ENCODE measurements at regions not wholly inside any gene's neighbourhood (a gene's known extent, or its start where the extent isn't known, plus 50 kb on each side); places are given as distances from the start of the nearest gene placed in this dataset.
"Not testable (repeated sequence)": the region's sequence is repeated elsewhere in the genome, so short reads cannot be mapped to it uniquely, and the experiment has no call there.

- DNase-seq = not testable (repeated sequence)
Observed at GRCh38 chr20:29320216-29320949, 1937.1 kb upstream of the DEFB115 start.

DNA sequence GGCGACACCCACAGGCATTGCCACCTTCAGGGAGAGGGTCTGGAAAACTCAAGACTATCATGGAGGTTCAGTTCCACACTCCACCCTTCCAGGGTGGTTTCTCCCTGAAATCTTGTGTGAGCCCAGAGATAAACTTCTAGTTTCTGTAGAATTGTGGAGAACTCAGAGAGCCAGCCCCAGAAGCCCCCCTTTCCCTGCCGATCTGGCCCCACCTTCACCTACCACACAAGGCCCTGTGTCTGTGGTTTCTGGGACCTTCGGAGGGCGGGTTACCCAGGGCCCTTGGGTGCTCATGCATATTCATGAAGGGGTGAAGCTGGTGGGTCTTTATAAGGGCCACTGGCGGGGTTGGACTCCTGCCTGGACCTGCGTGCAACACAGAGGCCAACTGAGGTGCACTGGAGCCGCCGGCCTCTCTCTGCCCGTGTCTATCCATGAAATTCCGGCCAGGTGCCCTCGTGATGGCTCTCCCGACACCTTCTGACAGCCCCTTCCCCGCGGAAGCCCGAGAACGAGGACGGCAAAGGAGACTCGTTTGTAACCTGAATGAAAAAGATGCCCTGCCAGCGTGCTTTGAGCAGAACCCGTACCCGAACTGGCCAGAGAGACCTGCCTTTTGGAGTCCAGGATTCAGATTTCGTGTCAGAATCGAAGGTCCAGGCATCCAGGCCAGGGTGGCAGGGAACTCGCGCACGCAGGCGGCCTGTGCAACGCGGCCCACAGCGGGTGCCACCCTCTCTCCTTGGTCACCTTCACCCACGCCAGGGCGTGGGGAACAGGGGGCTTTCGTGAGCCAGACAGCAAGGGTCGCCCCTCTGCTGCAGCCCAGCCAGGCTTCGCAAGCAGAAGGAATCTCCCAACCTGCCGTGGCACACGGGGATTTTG is 1933.6 kb upstream of the DEFB115 start:
- not testable (repeated sequence) for DNase-seq

DNA sequence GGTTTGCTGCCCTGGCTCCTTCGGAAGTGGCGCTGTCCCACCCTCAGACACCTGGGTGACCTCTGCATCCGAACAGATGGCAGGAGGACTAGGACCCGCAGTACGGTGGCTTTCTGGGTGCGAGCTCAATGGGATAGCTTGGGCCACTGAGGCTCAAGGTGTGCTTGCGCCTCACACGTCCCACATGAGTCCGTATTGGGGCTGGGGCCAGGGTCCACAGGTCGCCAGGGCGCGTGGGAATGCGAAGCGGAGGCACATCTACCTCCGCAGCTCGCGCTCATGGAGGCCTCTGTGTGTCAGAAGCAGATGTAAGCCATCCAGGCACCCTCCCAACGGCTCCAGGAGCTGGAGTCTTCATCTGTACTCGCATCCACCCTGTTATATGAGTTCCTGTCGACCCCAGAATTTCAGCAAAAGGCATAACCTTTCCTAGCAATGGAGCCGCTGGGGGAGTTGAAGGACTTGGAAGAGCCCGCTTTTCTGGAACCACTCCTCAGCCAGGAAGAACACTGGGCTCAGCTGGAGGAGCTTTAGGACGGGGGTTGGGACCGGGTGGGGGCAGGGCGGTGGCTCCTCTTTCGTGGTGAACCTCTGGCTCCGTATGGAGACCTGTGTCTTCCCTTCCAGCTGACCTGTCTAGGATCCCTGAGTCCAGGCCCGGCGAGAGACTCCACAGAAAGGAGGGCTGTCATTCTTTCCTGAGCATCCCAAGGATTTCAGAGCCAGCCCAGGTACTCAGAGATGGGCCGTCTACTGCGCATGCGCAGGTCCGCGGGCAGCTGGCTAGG is 1932.8 kb upstream of the DEFB115 start:
- not testable (repeated sequence) for DNase-seq

DNA sequence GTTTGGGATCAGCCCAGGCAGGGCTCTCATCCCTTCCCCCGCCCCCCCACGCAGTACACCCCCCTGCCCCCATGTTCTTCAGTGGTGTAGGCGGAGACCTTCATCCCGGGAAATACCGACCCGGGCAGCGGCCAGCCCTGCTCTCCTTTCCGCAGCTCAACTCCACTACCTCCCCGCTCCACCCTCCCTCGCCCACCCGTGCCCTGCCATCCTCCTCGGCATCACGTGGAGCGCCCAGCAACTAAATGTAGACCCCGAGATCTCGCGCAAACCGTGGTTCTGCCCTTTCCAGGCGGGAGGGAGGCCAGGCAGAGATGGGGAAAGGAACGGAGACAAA is 1932.2 kb upstream of the DEFB115 start:
- DNase-seq = no peak

- DNase-seq = not testable (repeated sequence)
Observed at GRCh38 chr20:29325781-29326180, 1931.7 kb upstream of the DEFB115 start.

DNA sequence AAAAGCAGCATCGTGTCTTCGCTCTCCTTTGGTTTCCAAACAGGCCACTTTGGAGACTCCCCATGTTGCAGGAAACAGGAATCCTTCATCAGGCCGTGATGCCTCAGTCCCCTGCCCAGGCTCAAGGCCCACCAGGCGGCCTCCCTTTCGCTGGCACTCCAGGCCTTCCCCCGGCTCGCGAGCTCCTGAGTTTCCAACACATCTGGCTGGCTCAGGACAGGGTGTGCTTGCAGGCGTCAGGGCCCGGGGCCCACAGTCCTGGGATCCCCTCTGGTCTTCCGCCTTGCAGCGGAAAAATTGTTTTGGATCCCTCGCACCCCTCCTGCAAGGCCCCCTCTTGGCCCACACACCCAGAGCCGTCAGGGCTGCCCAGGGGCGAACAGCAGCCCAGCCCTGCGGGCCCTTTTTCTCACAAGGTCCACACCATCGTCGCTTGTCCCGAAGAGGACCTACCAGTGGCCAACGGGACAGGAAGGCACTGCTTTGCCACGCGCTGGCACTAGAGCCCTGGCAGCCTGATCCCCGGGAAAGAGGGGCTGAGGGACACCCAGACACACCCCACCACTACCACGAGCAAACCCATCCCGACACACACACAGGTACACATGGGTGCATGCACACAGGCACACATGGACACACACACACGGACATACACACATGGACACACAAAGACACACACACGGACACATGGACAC is 1930.9 kb upstream of the DEFB115 start:
- DNase-seq = no peak

DNA sequence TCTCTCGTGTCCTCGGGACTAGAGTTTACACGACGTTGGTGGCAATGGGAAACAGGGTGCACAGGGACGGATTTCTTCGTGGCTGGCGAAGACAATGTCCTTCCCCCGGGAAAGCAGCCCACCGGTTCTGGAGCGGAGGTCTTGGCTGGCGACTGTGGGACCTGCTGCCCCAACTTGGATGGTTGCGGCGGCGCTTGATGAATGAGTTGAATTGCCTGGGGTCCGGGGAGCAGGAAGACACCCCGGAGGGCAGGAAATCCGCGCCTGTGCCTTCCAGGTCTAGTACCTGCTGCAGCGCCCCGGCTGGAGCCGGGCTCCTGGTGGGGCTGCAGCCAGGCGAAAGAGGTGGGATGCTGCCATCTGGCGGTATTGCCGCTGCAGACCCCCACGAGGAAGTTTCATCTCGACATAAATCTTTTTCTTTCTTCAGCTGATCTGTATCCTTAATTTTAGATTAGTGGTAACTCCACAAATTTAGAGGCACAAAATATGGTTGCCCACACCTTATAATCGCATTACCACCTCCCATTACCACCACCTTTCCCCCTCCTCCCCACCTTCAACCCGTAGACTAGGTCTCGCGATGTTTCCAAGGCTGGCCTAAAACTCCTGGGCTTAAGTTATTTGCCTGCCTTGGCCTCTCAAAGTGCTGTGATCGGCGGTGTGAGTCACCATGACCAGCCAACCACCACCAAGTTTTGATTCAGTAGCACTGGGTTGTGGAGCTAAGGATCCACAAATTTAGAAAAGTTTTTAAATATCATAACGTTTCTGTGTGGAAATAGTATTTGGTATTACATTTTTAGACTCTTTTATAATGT is 1929.7 kb upstream of the DEFB115 start:
- DNase-seq = peak in 3 of 6 experiments; percentile 14 to 36 (median 31)

- not testable (repeated sequence) for DNase-seq
Observed at GRCh38 chr20:29330429-29331115, 1926.9 kb upstream of the DEFB115 start.

- no peak for DNase-seq
Observed at GRCh38 chr20:29349836-29350235, 1907.6 kb upstream of the DEFB115 start.

- not testable (repeated sequence) for DNase-seq
Observed at GRCh38 chr20:29375937-29376336, 1881.5 kb upstream of the DEFB115 start.

DNA sequence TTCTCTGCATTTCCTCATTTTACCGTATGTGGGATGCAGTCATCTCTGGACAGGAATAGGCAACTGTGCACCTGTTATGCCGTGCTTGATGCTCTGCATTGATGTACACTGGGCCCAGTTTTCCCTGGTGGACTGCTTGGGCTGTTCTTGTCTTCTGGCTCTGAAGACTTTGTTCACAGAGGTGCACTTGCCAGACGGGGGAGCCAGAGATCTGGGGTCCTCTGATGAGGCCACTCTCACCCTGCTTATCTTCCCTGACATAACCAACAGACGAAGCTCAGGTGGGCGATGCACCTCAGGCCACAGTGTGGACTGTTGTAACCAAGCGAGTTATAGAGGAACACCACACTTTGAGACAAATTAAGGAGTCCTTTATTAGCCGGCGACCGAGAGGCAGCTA is 1864.6 kb upstream of the DEFB115 start:
- DNase-seq = not testable (repeated sequence)

GRCh38 chr20:29408034-29408695 is 1849.3 kb upstream of the DEFB115 start:
- no peak for DNase-seq

DNA sequence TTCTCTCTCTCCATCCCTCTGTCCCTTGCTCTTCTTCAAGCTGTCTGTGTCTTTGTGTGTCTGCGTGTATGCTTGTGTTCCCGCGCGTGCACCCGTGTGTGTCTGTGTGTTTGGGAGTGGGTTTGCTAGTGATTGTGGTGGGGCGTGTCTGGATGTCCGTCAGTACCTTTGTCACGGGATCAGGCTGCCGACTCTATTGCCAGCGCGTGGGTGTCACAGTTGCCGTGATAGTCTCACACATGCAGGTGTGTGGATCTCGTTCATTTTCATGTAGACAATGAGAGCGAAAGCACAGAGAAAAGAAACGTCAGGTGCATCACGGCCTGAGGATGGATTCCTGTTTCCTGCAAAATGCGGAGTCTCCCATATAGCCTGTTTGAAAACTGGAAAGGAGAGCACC is 1848.8 kb upstream of the DEFB115 start:
- DNase-seq = not testable (repeated sequence)

- DNase-seq = not testable (repeated sequence)
Observed at GRCh38 chr20:29409160-29409689, 1848.2 kb upstream of the DEFB115 start.

GRCh38 chr20:29409833-29410805 is 1847.3 kb upstream of the DEFB115 start:
- no peak for DNase-seq

- DNase-seq = no peak
Observed at GRCh38 chr20:29410806-29411457, 1846.5 kb upstream of the DEFB115 start.

- not testable (repeated sequence) for DNase-seq
Observed at GRCh38 chr20:29411458-29411820, 1846.0 kb upstream of the DEFB115 start.

- no peak for DNase-seq
Observed at GRCh38 chr20:29419378-29419777, 1838.1 kb upstream of the DEFB115 start.
